ENCODE measurements at regions not wholly inside any gene's neighbourhood (a gene's known extent, or its start where the extent isn't known, plus 50 kb on each side); places are given as distances from the start of the nearest gene placed in this dataset.

DNA sequence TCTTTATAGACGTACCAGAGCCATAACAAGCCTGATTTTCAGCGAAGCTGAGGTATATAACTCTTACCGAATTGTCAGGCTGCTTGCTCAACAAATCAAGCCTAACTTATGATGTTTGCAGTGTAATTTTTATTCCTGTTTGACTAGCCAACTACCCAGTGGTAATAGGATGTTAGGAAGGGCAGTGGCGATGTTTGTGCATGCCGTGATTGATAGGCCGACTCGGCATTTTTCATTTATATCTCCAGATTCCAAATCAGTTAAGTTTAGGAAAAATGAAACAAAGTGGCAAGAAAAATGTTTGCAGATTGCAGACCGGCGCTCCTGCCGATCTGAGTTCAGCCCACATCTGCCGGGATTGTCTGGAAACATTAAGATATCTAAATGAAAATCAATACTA lies 401.6 kb upstream of the ZNF507 start:
- H3K9me3 Mint-ChIP-seq (ENCODE audit: low read depth), result peaks cover 23% of the 10 kb centered on the region
- TF ChIP-seq, protein P1, sequence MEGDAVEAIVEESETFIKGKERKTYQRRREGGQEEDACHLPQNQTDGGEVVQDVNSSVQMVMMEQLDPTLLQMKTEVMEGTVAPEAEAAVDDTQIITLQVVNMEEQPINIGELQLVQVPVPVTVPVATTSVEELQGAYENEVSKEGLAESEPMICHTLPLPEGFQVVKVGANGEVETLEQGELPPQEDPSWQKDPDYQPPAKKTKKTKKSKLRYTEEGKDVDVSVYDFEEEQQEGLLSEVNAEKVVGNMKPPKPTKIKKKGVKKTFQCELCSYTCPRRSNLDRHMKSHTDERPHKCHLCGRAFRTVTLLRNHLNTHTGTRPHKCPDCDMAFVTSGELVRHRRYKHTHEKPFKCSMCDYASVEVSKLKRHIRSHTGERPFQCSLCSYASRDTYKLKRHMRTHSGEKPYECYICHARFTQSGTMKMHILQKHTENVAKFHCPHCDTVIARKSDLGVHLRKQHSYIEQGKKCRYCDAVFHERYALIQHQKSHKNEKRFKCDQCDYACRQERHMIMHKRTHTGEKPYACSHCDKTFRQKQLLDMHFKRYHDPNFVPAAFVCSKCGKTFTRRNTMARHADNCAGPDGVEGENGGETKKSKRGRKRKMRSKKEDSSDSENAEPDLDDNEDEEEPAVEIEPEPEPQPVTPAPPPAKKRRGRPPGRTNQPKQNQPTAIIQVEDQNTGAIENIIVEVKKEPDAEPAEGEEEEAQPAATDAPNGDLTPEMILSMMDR (IDR thresholded peaks at IDR 0.05), result no peak
- no peak overlapping the region for H3K27ac Mint-ChIP-seq (ENCODE audit: unreplicated experiment)
- no peak overlapping the region for H3K4me3 Mint-ChIP-seq (ENCODE audit: unreplicated experiment)
- no peaks in the 10 kb centered on the region for H3K27me3 Mint-ChIP-seq (ENCODE audit: low read depth)
- no peaks in the 10 kb centered on the region for H3K4me1 Mint-ChIP-seq (ENCODE audit: low read depth)
- H3K36me3 Mint-ChIP-seq (ENCODE audit: low read depth), result no peaks in the 10 kb centered on the region
- no peak for DNase-seq (ENCODE audit: low spot score)

DNA sequence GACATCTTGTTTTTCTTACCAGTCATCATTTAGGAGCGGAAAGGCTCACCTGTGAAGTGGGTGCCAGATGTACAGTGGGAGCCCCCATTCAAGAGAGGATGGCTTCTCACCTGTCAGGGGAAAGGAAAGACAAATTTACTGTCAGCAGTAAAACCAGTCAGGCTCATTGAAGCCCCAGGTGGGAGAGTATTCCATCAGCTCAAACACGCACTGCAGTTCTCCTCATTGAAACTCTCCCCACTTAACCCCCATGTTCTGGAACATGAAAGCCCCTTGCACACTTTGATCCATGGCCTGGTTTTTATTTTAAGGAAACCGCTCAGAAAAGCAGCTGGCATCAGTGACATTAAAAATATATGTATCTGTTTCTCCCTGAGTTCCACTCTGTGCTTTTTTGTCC lies 401.1 kb upstream of the ZNF507 start:
- H3K4me1 Mint-ChIP-seq (ENCODE audit: low read depth), result no peaks in the 10 kb centered on the region
- H3K4me3 Mint-ChIP-seq (ENCODE audit: unreplicated experiment), result no peak overlapping the region
- peaks cover 20% of the 10 kb centered on the region for H3K9me3 Mint-ChIP-seq (ENCODE audit: low read depth)
- no peak for DNase-seq (ENCODE audit: low spot score)
- TF ChIP-seq, protein P1 (IDR thresholded peaks at IDR 0.05), result no peak
- H3K36me3 Mint-ChIP-seq (ENCODE audit: low read depth), result no peaks in the 10 kb centered on the region
- H3K27me3 Mint-ChIP-seq (ENCODE audit: low read depth), result no peaks in the 10 kb centered on the region
- H3K27ac Mint-ChIP-seq (ENCODE audit: unreplicated experiment), result no peak overlapping the region

DNA sequence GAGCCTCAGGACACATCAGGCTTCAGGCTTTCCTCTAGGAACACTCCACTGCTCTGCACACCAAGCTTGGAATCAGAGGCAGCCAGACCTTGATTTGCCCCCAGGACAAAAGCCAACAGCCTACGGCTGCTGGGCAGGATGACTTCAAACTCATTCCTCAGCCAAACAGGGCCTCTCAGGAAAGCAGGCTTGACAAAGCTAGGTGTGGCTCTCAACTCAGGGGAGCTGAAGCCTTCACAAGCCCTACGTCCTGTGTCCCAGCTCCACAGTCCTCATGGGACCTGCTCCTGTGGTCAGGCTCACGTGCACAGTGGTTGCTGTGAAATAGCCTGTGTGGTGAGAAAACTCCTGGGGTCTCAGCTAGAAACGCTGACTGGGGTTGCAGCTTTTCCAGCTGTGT lies 398.9 kb upstream of the ZNF507 start:
- Mint-ChIP-seq H3K9me3 (ENCODE audit: low read depth) (peaks cover 17% of the 10 kb centered on the region), H3K27me3 (ENCODE audit: low read depth) (no peaks in the 10 kb centered on the region)
- DNase-seq (ENCODE audit: low spot score), result no peak

DNA sequence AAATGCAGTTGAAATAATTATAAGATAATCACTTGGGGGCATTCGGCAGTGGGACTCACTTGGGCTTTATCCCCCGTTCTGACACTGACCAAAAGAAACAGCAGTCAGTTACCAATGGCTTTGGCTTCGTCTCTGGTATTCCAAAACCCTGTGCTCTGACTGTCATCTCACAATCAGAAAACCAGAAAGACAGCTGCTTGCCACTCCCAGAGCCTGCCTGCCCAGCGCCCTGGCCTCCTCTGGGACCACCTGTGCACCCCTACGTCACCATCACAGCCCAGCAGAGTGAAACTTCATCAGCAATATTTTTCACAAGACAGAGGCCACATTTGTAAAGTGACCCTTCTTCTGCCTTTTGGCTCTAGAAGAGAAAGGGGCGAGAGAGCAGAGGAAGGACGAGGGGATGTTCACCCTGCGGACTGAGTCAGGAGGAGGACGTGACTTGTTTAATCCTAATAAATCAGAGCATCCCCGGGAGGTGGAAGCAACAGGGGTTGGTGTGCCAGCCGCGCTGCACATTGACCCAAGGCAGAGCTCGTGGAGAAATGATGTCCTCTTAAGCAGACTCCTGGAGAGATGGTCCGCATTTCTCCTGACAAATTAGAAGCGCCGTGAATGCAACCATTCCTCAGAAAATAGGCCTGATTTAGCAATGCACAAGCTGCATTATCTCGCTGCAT lies 397.8 kb upstream of the ZNF507 start:
- TF ChIP-seq, protein P1 (IDR thresholded peaks at IDR 0.05), result no peak
- DNase-seq (ENCODE audit: low spot score), result no peak
- Mint-ChIP-seq H3K4me3 (ENCODE audit: unreplicated experiment) (no peak overlapping the region), H3K27ac (ENCODE audit: unreplicated experiment) (no peak overlapping the region), H3K27me3 (ENCODE audit: low read depth) (no peaks in the 10 kb centered on the region), H3K9me3 (ENCODE audit: low read depth) (peaks cover 23% of the 10 kb centered on the region), H3K4me1 (ENCODE audit: low read depth) (no peaks in the 10 kb centered on the region), H3K36me3 (ENCODE audit: low read depth) (no peaks in the 10 kb centered on the region)

More for the DNA sequence above, 398.9 kb upstream of the ZNF507 start:
- TF ChIP-seq, protein P1 (IDR thresholded peaks at IDR 0.05), result no peak
- no peak overlapping the region for H3K27ac Mint-ChIP-seq (ENCODE audit: unreplicated experiment)
- H3K36me3 Mint-ChIP-seq (ENCODE audit: low read depth), result no peaks in the 10 kb centered on the region
- no peaks in the 10 kb centered on the region for H3K4me1 Mint-ChIP-seq (ENCODE audit: low read depth)
- no peak overlapping the region for H3K4me3 Mint-ChIP-seq (ENCODE audit: unreplicated experiment)

DNA sequence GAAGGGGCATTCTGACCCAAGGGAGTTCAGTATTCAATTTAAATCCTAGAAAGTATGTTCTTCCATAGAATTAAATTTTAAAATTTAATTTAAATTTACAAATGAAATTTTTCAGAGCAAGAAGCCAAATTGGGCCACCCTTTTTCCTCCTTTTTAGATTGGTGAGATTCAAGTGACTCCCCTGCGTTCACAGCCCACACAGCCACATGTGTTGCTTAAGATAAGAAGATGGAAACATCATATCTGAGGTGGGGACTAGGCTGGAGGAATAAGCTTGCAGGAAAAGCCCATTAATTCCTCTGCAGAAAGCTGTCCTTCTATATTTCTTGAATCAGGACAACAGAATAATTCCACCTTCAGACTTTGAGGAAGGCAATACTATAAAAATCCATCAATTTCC lies 392.7 kb upstream of the ZNF507 start:
- TF ChIP-seq, protein P1 (IDR thresholded peaks at IDR 0.05), result no peak
- peaks cover 29% of the 10 kb centered on the region for H3K9me3 Mint-ChIP-seq (ENCODE audit: low read depth)
- DNase-seq (ENCODE audit: low spot score), result no peak
- no peaks in the 10 kb centered on the region for H3K4me1 Mint-ChIP-seq (ENCODE audit: low read depth)
- no peaks in the 10 kb centered on the region for H3K27me3 Mint-ChIP-seq (ENCODE audit: low read depth)
- no peak overlapping the region for H3K27ac Mint-ChIP-seq (ENCODE audit: unreplicated experiment)
- H3K36me3 Mint-ChIP-seq (ENCODE audit: low read depth), result no peaks in the 10 kb centered on the region
- no peak overlapping the region for H3K4me3 Mint-ChIP-seq (ENCODE audit: unreplicated experiment)

Data from chondrocyte (in vitro differentiated cells).